HG03439 (cell line): ENCODE measurements at regions not wholly inside any gene's neighbourhood (a gene's known extent, or its start where the extent isn't known, plus 50 kb on each side); places are given as distances from the start of the nearest gene placed in this dataset.
"Not testable (repeated sequence)": the region's sequence is repeated elsewhere in the genome, so short reads cannot be mapped to it uniquely, and the experiment has no call there.

ENCODE experiments used
- ATAC-seq: cut with Tn5 transposase; IDR thresholded peaks from one replicate; pipeline ENCODE4 v1.9.1; 2021; ENCODE audit warnings: mild to moderate bottlenecking, moderate library complexity; ENCODE audit not compliant: unreplicated experiment

GRCh38 chr18:57885931-57886330 is 82.8 kb upstream of the ATP8B1 start:
- no peak for ATAC-seq

- no peak for ATAC-seq
Observed at GRCh38 chr18:57882465-57882864, 79.3 kb upstream of the ATP8B1 start.

GRCh38 chr18:57881818-57882413 is 78.8 kb upstream of the ATP8B1 start:
- peak; percentile 93 for ATAC-seq

- not testable (repeated sequence) for ATAC-seq
Observed at GRCh38 chr18:57879924-57880323, 76.8 kb upstream of the ATP8B1 start.

GRCh38 chr18:57869221-57869620 is 66.1 kb upstream of the ATP8B1 start:
- ATAC-seq, result no peak

GRCh38 chr18:57866355-57866754 is 63.2 kb upstream of the ATP8B1 start:
- no peak for ATAC-seq

GRCh38 chr18:57864615-57865121 is 61.6 kb upstream of the ATP8B1 start:
- no peak for ATAC-seq

GRCh38 chr18:57863706-57864105 is 60.6 kb upstream of the ATP8B1 start:
- ATAC-seq, result no peak

GRCh38 chr18:57859314-57859713 is 56.2 kb upstream of the ATP8B1 start:
- no peak for ATAC-seq

- ATAC-seq, result no peak
Observed at GRCh38 chr18:57856557-57857280, 53.6 kb upstream of the ATP8B1 start.

- no peak for ATAC-seq
Observed at GRCh38 chr18:57856128-57856527, 53.0 kb upstream of the ATP8B1 start.

GRCh38 chr18:57855551-57855950 is 52.4 kb upstream of the ATP8B1 start:
- ATAC-seq, result no peak

- no peak for ATAC-seq
Observed at GRCh38 chr18:57854726-57855125, 51.6 kb upstream of the ATP8B1 start.

- ATAC-seq, result no peak
Observed at GRCh38 chr18:57853864-57854263, 50.7 kb upstream of the ATP8B1 start.

GRCh38 chr18:57853133-57853532 is 50.0 kb upstream of the ATP8B1 start:
- no peak for ATAC-seq
